ENCODE measurements at regions not wholly inside any gene's neighbourhood (a gene's known extent, or its start where the extent isn't known, plus 50 kb on each side); places are given as distances from the start of the nearest gene placed in this dataset.

DNA sequence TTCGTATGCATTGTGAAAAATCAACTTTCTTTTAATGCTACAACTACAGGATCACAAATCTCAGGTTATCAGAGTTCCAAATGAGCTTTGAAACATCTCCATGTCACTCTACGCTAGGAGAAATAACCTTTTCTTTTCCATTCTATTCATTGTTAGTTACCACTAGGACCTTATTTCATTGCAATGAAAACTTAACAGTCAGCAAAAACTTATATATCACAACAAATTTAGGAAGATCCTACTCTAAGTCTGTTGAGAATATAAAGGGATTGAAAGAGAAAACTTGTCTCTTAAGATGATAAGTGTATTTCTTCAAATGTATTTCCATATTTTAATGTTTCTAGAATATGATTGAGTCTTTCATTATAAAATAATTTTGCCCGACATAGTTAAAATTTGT is 539.1 kb downstream of the TMTC2 start:
- no peaks in the 10 kb centered on the region for H3K36me3 ChIP-seq
- H3K27me3 ChIP-seq: no peaks in the 10 kb centered on the region
- ATAC-seq (ENCODE audit: low FRiP score in 2 of 2) (no peak), DNase-seq (no peak)
- no peak overlapping the region for H3K27ac ChIP-seq
- no peak overlapping the region for H3K4me3 ChIP-seq
- H3K9me3 ChIP-seq: no peaks in the 10 kb centered on the region
- WGBS, 2 donors: 96 to 97% methylated on average over 3 of the region's 3 CpGs
- TF ChIP-seq POLR2AphosphoS5 (IDR thresholded peaks at IDR 0.05): no peak
- no peak for TF ChIP-seq EP300 (IDR thresholded peaks at IDR 0.05)
- TF ChIP-seq POLR2A (IDR thresholded peaks at IDR 0.05): no peak
- TF ChIP-seq, protein P1, sequence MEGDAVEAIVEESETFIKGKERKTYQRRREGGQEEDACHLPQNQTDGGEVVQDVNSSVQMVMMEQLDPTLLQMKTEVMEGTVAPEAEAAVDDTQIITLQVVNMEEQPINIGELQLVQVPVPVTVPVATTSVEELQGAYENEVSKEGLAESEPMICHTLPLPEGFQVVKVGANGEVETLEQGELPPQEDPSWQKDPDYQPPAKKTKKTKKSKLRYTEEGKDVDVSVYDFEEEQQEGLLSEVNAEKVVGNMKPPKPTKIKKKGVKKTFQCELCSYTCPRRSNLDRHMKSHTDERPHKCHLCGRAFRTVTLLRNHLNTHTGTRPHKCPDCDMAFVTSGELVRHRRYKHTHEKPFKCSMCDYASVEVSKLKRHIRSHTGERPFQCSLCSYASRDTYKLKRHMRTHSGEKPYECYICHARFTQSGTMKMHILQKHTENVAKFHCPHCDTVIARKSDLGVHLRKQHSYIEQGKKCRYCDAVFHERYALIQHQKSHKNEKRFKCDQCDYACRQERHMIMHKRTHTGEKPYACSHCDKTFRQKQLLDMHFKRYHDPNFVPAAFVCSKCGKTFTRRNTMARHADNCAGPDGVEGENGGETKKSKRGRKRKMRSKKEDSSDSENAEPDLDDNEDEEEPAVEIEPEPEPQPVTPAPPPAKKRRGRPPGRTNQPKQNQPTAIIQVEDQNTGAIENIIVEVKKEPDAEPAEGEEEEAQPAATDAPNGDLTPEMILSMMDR (IDR thresholded peaks at IDR 0.05): no peak
- no peaks in the 10 kb centered on the region for H3K4me1 ChIP-seq

DNA sequence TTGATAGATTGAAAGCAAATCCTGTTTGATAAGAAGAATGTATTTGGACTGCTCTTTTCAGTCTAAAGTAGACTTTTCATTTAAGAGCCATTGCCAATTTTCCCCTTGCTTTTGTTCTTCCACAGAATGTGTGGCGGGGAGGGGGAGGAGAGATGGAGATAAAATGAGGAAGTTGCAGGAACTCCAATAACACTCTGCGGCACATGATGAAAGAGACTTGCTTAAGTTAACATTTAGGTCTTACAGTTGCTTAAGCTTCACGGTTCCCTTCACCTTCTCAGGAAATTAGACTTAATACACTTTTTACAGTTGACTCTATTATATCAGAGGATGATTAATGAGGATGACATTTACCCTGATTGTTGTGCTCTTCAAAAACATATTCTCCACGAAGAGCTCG is 537.3 kb downstream of the TMTC2 start:
- Histone ChIP-seq H3K27me3 (no peaks in the 10 kb centered on the region), H3K4me1 (no peaks in the 10 kb centered on the region), H3K36me3 (no peaks in the 10 kb centered on the region), H3K4me3 (no peak overlapping the region), H3K27ac (no peak overlapping the region), H3K9me3 (no peaks in the 10 kb centered on the region)
- TF ChIP-seq POLR2AphosphoS5 (IDR thresholded peaks at IDR 0.05) (no peak), POLR2A (IDR thresholded peaks at IDR 0.05) (no peak), EP300 (IDR thresholded peaks at IDR 0.05) (no peak)
- TF ChIP-seq, protein P1 (IDR thresholded peaks at IDR 0.05): no peak
- DNase-seq (no peak), ATAC-seq (ENCODE audit: low FRiP score in 2 of 2) (no peak)
- 26 to 33% methylated on average over 5 of the region's 5 CpGs for WGBS, 2 donors

DNA sequence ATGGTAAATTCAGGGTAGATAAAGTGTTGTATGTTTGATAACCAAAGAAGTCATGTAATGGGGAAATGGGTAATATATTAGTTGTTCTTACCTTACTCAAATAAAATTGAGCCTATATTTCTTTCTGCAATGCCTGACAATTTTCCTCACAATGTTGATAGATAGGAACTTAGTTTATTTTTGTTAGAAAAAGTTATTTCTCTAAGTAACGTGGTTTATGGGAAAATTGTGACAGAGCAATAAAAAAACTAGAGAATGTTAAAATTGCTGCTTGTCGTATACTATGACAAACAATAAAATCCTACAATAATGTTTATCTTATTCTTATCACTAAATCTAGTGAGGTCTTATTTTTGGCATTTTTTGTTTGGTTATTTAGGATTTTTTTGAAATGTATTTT is 534.1 kb downstream of the TMTC2 start:
- TF ChIP-seq POLR2A (IDR thresholded peaks at IDR 0.05) (no peak), EP300 (IDR thresholded peaks at IDR 0.05) (no peak), POLR2AphosphoS5 (IDR thresholded peaks at IDR 0.05) (no peak)
- TF ChIP-seq, protein P1 (IDR thresholded peaks at IDR 0.05): no peak
- Histone ChIP-seq H3K4me1 (no peaks in the 10 kb centered on the region), H3K36me3 (no peaks in the 10 kb centered on the region), H3K27ac (no peak overlapping the region), H3K9me3 (no peaks in the 10 kb centered on the region), H3K27me3 (no peaks in the 10 kb centered on the region), H3K4me3 (no peak overlapping the region)
- DNase-seq: no peak
- ATAC-seq (ENCODE audit: low FRiP score in 2 of 2): no peak
- 78 to 89% methylated on average over 2 of the region's 2 CpGs for WGBS, 2 donors

DNA sequence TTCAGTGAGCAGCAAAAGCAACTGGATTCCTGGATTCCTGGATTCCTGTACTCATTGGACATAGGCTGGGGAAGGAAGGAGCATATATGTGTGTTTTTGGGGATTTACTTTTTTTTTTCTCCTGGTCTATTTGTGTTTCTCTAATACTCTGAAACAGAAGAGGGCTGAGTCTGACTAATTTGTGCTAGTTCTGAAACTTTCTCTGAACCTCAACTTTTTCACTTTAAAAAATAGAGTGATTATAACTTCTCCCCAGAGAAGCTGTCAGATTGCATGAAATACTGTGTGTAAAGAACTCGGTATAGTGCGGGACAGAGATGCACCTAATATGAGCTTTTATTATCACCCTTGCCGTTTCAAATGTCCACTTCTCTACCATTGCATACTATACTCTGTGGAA is 529.5 kb downstream of the TMTC2 start:
- Histone ChIP-seq H3K4me3 (no peak overlapping the region), H3K27ac (no peak overlapping the region), H3K4me1 (no peaks in the 10 kb centered on the region), H3K36me3 (no peaks in the 10 kb centered on the region), H3K27me3 (no peaks in the 10 kb centered on the region), H3K9me3 (no peaks in the 10 kb centered on the region)
- TF ChIP-seq EP300 (IDR thresholded peaks at IDR 0.05) (no peak), POLR2A (IDR thresholded peaks at IDR 0.05) (no peak), POLR2AphosphoS5 (IDR thresholded peaks at IDR 0.05) (no peak)
- TF ChIP-seq, protein P1 (IDR thresholded peaks at IDR 0.05): no peak
- WGBS, 2 donors: 81 to 98% methylated on average over 3 of the region's 3 CpGs
- no peak for ATAC-seq (ENCODE audit: low FRiP score in 2 of 2)
- DNase-seq: no peak

DNA sequence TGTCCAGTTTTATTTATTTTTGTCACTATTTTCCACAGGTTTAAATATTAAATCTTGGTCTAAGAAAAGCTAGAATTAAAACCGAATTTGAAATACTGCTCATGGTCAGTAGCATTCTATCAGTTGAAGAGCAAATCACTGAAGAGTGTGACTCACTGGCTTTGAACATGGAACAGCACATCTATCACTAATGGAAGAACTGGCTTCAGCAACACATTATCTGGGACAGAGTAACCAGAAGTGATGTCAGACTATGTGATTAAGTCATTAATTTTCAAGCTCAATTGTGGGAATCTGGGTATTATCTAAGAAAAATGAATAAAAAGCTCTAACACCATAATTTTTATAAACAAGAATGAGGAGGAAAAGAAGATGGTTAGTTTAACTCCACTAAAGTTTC is 527.5 kb downstream of the TMTC2 start:
- Histone ChIP-seq H3K4me3 (no peak overlapping the region), H3K27ac (no peak overlapping the region), H3K27me3 (no peaks in the 10 kb centered on the region), H3K4me1 (no peaks in the 10 kb centered on the region), H3K36me3 (no peaks in the 10 kb centered on the region), H3K9me3 (no peaks in the 10 kb centered on the region)
- WGBS, 2 donors: 68 to 76% methylated on average over 1 of the region's 1 CpG
- no peak for DNase-seq
- no peak for ATAC-seq (ENCODE audit: low FRiP score in 2 of 2)
- TF ChIP-seq, protein P1 (IDR thresholded peaks at IDR 0.05): no peak
- no peak for TF ChIP-seq EP300 (IDR thresholded peaks at IDR 0.05)
- TF ChIP-seq POLR2A (IDR thresholded peaks at IDR 0.05): no peak
- no peak for TF ChIP-seq POLR2AphosphoS5 (IDR thresholded peaks at IDR 0.05)

Data from upper lobe of left lung (tissue), 6 donors.